Caco-2 (cell line): ENCODE measurements at regions not wholly inside any gene's neighbourhood (a gene's known extent, or its start where the extent isn't known, plus 50 kb on each side); places are given as distances from the start of the nearest gene placed in this dataset.

Experiments used
- BruUV-seq: library from RNA; stranded (reverse); fragments of 400-500 nt; replicated peaks from 2 replicates; lab custom pipeline; 2021; lab: Mats Ljungman, UMichigan
- CTCF ChIA-PET: fragments of 300-600 bp; sonication (Branson Sonifier 250); formaldehyde crosslinking; loops from one replicate; lab custom pipeline; 2022; ENCODE audit warnings: antibody characterized with exemption; lab: Charles Lee
- POLR2A ChIA-PET: fragments of 300-600 bp; sonication (Branson Sonifier 250); formaldehyde crosslinking; loops from one replicate; lab custom pipeline; 2022; ENCODE audit warnings: antibody characterized with exemption; lab: Charles Lee
- DNase-seq, 2 experiments: peaks; one replicate each; pipeline versions ENCODE4 v3.0.0 to v3.0.0-alpha.2; 2020 to 2022
- H3K27me3 ChIP-seq: replicated peaks from 2 replicates; pipeline ENCODE4 v1.6.0; 2011; ENCODE audit warnings: low read length; ENCODE audit not compliant: control insufficient read depth, insufficient read depth
- H3K36me3 ChIP-seq: 2 replicates; pipeline ENCODE4 v1.5.1; 2011; ENCODE audit warnings: low read length; ENCODE audit not compliant: control insufficient read depth, insufficient read depth
- H3K4me1 ChIP-seq: fragments of 250-450 bp; sonication (Bioruptor Pico); 2 replicates; pipeline ENCODE4 v1.5.1; 2020; ENCODE audit warnings: mild to moderate bottlenecking
- H3K4me3 ChIP-seq: 2 replicates; pipeline ENCODE4 v1.5.1; 2011; ENCODE audit warnings: low read depth, mild to moderate bottlenecking, control low read depth, low read length
- H3K9me3 ChIP-seq: fragments of 250-450 bp; sonication (Bioruptor Pico); 2 replicates; pipeline ENCODE4 v1.5.1; 2020; ENCODE audit warnings: mild to moderate bottlenecking, moderate library complexity
- H3K27ac Mint-ChIP-seq: one replicate; pipeline ENCODE4 v1.8.0; 2022; ENCODE audit warnings: mixed read lengths; ENCODE audit not compliant: unreplicated experiment
- H3K27me3 Mint-ChIP-seq: one replicate; pipeline ENCODE4 v1.8.0; 2022; ENCODE audit warnings: mixed read lengths; ENCODE audit not compliant: insufficient read depth, unreplicated experiment
- H3K36me3 Mint-ChIP-seq: one replicate; pipeline ENCODE4 v1.8.0; 2022; ENCODE audit warnings: mild to moderate bottlenecking, mixed read lengths; ENCODE audit not compliant: insufficient read depth, unreplicated experiment
- H3K4me1 Mint-ChIP-seq: one replicate; pipeline ENCODE4 v1.8.0; 2022; ENCODE audit warnings: low read depth, mixed read lengths; ENCODE audit not compliant: unreplicated experiment
- H3K4me3 Mint-ChIP-seq: one replicate; pipeline ENCODE4 v1.8.0; 2022; ENCODE audit warnings: mild to moderate bottlenecking, moderate library complexity, mixed read lengths; ENCODE audit not compliant: unreplicated experiment
- H3K9me3 Mint-ChIP-seq: one replicate; pipeline ENCODE4 v1.8.0; 2022; ENCODE audit warnings: mixed read lengths; ENCODE audit not compliant: unreplicated experiment
- CTCF ChIP-seq, 2 experiments: fragments of 200-600 bp in 1 of 2; IDR thresholded peaks; 1 replicate in 1 of 2; 2 replicates in 1 of 2; pipeline versions ENCODE4 v1.5.1 to v1.8.0; 2011 to 2022; ENCODE audit warnings: antibody characterized with exemption in 1 of 2, control low read depth in 1 of 2, inconsistent platforms in 1 of 2, low read depth in 1 of 2, low read length in 1 of 2, mild to moderate bottlenecking in 1 of 2, moderate library complexity in 1 of 2; ENCODE audit not compliant: insufficient read depth in 1 of 2, severe bottlenecking in 1 of 2, unreplicated experiment in 1 of 2
- intact Hi-C: fragments of 100-400 bp; cut with micrococcal nuclease; formaldehyde crosslinking; loops from one replicate; pipeline ENCODE4 v1.10.0; 2022; ENCODE audit not compliant: unreplicated experiment

GRCh38 chr4:28256295-28256694 is 1395.7 kb downstream of the STIM2 start:
- no peak for TF ChIP-seq CTCF (IDR thresholded peaks at IDR 0.05; ENCODE audit: insufficient read depth in 1 of 2, low read depth in 1 of 2, low read length in 1 of 2, severe bottlenecking in 1 of 2, unreplicated experiment in 1 of 2)
- no peak overlapping the region for H3K27ac Mint-ChIP-seq
- H3K9me3 ChIP-seq: no peaks in the 10 kb centered on the region
- H3K4me3 Mint-ChIP-seq: no peak overlapping the region
- peaks cover 16% of the 10 kb centered on the region for H3K4me1 Mint-ChIP-seq
- peaks cover 5% of the 10 kb centered on the region for H3K36me3 Mint-ChIP-seq
- ChIA-PET POLR2A (no interaction called here), CTCF (no interaction called here)
- H3K4me1 ChIP-seq: peaks cover 5% of the 10 kb centered on the region; the same call in 1 of the 2 replicates
- no peaks in the 10 kb centered on the region for H3K27me3 ChIP-seq
- BruUV-seq: no TSS peak
- no peak overlapping the region for H3K4me3 ChIP-seq
- DNase-seq: no peak
- intact Hi-C loops: no loop called here
- no peaks in the 10 kb centered on the region for H3K27me3 Mint-ChIP-seq
- no peaks in the 10 kb centered on the region for H3K36me3 ChIP-seq
- H3K9me3 Mint-ChIP-seq: peaks cover 28% of the 10 kb centered on the region

DNA sequence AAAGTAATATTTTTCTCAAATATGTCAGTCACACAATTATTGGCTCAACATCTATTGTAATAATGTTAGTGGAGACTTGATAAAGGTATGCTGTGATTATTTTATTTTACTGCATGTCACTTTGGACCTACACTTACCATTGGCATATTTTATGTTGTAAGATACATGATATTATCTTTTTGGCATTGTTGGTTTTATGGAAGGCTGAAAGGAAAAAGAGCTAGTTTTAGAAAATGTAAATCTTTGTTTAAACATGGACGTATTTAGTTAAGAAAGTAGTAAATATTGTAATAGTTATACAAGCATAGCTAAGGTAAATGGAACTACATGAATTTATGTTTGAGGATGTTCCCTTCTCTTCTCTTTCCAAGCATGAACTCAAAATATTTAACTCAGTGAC is 1399.3 kb downstream of the STIM2 start:
- H3K4me3 ChIP-seq: no peak overlapping the region
- no peaks in the 10 kb centered on the region for H3K36me3 ChIP-seq
- Mint-ChIP-seq H3K27me3 (no peaks in the 10 kb centered on the region), H3K4me1 (peaks cover 7% of the 10 kb centered on the region), H3K4me3 (no peak overlapping the region), H3K36me3 (no peaks in the 10 kb centered on the region), H3K27ac (no peak overlapping the region), H3K9me3 (peaks cover 20% of the 10 kb centered on the region)
- POLR2A ChIA-PET: no interaction called here
- no peaks in the 10 kb centered on the region for H3K9me3 ChIP-seq
- CTCF ChIA-PET: no interaction called here
- no TSS peak for BruUV-seq
- H3K27me3 ChIP-seq: no peaks in the 10 kb centered on the region
- no peak for DNase-seq
- TF ChIP-seq CTCF (IDR thresholded peaks at IDR 0.05; ENCODE audit: insufficient read depth in 1 of 2, low read depth in 1 of 2, low read length in 1 of 2, severe bottlenecking in 1 of 2, unreplicated experiment in 1 of 2): no peak
- H3K4me1 ChIP-seq: no peaks in the 10 kb centered on the region
- intact Hi-C loops: no loop called here

- Histone ChIP-seq H3K9me3 (no peaks in the 10 kb centered on the region), H3K4me3 (no peak overlapping the region), H3K36me3 (no peaks in the 10 kb centered on the region), H3K27me3 (no peaks in the 10 kb centered on the region), H3K4me1 (no peaks in the 10 kb centered on the region)
- Mint-ChIP-seq H3K27ac (no peak overlapping the region), H3K9me3 (no peaks in the 10 kb centered on the region), H3K36me3 (no peaks in the 10 kb centered on the region), H3K4me3 (no peak overlapping the region), H3K4me1 (peaks cover 7% of the 10 kb centered on the region), H3K27me3 (no peaks in the 10 kb centered on the region)
- DNase-seq: no peak
- POLR2A ChIA-PET: no interaction called here
- CTCF ChIA-PET: no interaction called here
- TF ChIP-seq CTCF (IDR thresholded peaks at IDR 0.05; ENCODE audit: insufficient read depth in 1 of 2, low read depth in 1 of 2, low read length in 1 of 2, severe bottlenecking in 1 of 2, unreplicated experiment in 1 of 2): no peak
- intact Hi-C loops: no loop called here
- no TSS peak for BruUV-seq
Measured at GRCh38 chr4:28267166-28267565, 1406.5 kb downstream of the STIM2 start.
